Endothelial cell of umbilical vein (primary cell): ENCODE measurements at regions not wholly inside any gene's neighbourhood (a gene's known extent, or its start where the extent isn't known, plus 50 kb on each side); places are given as distances from the start of the nearest gene placed in this dataset.

ENCODE experiments used
- EZH2 ChIP-seq: IDR thresholded peaks from 2 replicates; pipeline ENCODE4 v1.6.1; 2012; ENCODE audit warnings: borderline replicate concordance, low read depth, mild to moderate bottlenecking, moderate library complexity, low read length, inconsistent platforms; ENCODE audit not compliant: severe bottlenecking
- FOS ChIP-seq: IDR thresholded peaks from 2 replicates; pipeline ENCODE4 v1.6.1; 2011; ENCODE audit warnings: mild to moderate bottlenecking, low read length, moderate library complexity, borderline replicate concordance; ENCODE audit not compliant: insufficient read depth
- MYC ChIP-seq: IDR thresholded peaks from one replicate; pipeline ENCODE4 v1.6.1; 2011; ENCODE audit warnings: mild to moderate bottlenecking, low read depth, low read length
- POLR2A ChIP-seq: IDR thresholded peaks from 2 replicates; pipeline ENCODE4 v1.6.1; 2012; ENCODE audit warnings: low read depth, mild to moderate bottlenecking, control low read depth, low read length
- POLR2AphosphoS5 ChIP-seq: IDR thresholded peaks from 2 replicates; pipeline ENCODE4 v1.6.1; 2012; ENCODE audit warnings: low read depth, mild to moderate bottlenecking, control low read depth, low read length, moderate library complexity; ENCODE audit not compliant: insufficient read depth
- TF ChIP-seq, protein P1 (sequence below), 2 donors: IDR thresholded peaks; 1 replicate in 1 of 2; 2 replicates in 1 of 2; pipeline ENCODE4 v1.5.1; 2011; ENCODE audit warnings: low read length in 2 of 2, mild to moderate bottlenecking in 2 of 2, moderate library complexity in 2 of 2, control low read depth in 1 of 2, inconsistent platforms in 1 of 2, low read depth in 1 of 2; ENCODE audit not compliant: insufficient read depth in 1 of 2; ENCODE audit errors: extremely low read depth in 1 of 2
- TF ChIP-seq, protein P2 (sequence below): IDR thresholded peaks from 2 replicates; pipeline ENCODE4 v1.6.1; 2011; ENCODE audit not compliant: insufficient read depth, insufficient read length

DNA sequence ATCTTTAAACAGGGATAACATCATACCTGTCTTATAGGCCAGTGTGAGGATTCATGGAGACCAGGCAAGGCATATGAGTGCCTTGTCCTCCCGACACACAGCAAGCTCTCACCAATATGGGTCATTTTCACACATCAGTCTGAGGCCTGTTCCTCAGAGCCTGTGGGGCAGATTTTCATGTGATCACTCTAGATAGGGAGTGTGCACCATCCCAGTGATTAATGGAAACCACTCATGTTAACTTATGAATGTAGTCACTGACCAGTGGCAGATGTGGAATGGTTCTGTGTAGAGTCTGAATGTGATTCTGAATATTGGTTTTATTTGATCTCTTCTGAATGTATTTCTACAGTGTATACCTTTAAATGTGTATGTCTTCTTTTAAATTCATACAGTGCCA is 219.7 kb upstream of the SFSWAP start:
- TF ChIP-seq, protein P1, sequence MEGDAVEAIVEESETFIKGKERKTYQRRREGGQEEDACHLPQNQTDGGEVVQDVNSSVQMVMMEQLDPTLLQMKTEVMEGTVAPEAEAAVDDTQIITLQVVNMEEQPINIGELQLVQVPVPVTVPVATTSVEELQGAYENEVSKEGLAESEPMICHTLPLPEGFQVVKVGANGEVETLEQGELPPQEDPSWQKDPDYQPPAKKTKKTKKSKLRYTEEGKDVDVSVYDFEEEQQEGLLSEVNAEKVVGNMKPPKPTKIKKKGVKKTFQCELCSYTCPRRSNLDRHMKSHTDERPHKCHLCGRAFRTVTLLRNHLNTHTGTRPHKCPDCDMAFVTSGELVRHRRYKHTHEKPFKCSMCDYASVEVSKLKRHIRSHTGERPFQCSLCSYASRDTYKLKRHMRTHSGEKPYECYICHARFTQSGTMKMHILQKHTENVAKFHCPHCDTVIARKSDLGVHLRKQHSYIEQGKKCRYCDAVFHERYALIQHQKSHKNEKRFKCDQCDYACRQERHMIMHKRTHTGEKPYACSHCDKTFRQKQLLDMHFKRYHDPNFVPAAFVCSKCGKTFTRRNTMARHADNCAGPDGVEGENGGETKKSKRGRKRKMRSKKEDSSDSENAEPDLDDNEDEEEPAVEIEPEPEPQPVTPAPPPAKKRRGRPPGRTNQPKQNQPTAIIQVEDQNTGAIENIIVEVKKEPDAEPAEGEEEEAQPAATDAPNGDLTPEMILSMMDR (IDR thresholded peaks at IDR 0.05; ENCODE audit: extremely low read depth in 1 of 2, insufficient read depth in 1 of 2, low read depth in 1 of 2, low read length in 2 of 2): no peak
- TF ChIP-seq POLR2A (no peak), POLR2AphosphoS5 (no peak), EZH2 (no peak), FOS (no peak), MYC (no peak)
- TF ChIP-seq, protein P2, sequence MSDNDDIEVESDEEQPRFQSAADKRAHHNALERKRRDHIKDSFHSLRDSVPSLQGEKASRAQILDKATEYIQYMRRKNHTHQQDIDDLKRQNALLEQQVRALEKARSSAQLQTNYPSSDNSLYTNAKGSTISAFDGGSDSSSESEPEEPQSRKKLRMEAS: no peak
